GM18505 (cell line): ENCODE measurements at regions not wholly inside any gene's neighbourhood (a gene's known extent, or its start where the extent isn't known, plus 50 kb on each side); places are given as distances from the start of the nearest gene placed in this dataset.
"Not testable (repeated sequence)": the region's sequence is repeated elsewhere in the genome, so short reads cannot be mapped to it uniquely, and the experiment has no call there.

Experiments
- ATAC-seq: cut with Tn5 transposase; IDR thresholded peaks from one replicate; pipeline ENCODE4 v1.9.1; 2021; ENCODE audit not compliant: unreplicated experiment
- POLR2A ChIP-seq: IDR thresholded peaks from 4 replicates; pipeline ENCODE4 v1.6.1; 2011; ENCODE audit warnings: borderline replicate concordance; ENCODE audit not compliant: insufficient read depth, insufficient read length; ENCODE audit errors: extremely low read depth

- ATAC-seq: no peak
- no peak for TF ChIP-seq POLR2A
These were observed 115.0 kb upstream of the SLC39A10 start for GRCh38 chr2:195542067-195542466.

GRCh38 chr2:195538937-195539336 lies 118.1 kb upstream of the SLC39A10 start:
- no peak for TF ChIP-seq POLR2A
- no peak for ATAC-seq

GRCh38 chr2:195537811-195538210 lies 119.2 kb upstream of the SLC39A10 start:
- no peak for TF ChIP-seq POLR2A
- no peak for ATAC-seq

GRCh38 chr2:195536906-195537305 lies 120.1 kb upstream of the SLC39A10 start:
- no peak for ATAC-seq
- no peak for TF ChIP-seq POLR2A

GRCh38 chr2:195535911-195536522 lies 121.0 kb upstream of the SLC39A10 start:
- peak; percentile 93 for ATAC-seq
- TF ChIP-seq POLR2A: peak; percentile 30

GRCh38 chr2:195534971-195535370 lies 122.1 kb upstream of the SLC39A10 start:
- TF ChIP-seq POLR2A: no peak
- ATAC-seq: no peak

- ATAC-seq: no peak
- TF ChIP-seq POLR2A: no peak
These were observed 123.0 kb upstream of the SLC39A10 start for GRCh38 chr2:195533771-195534642.

GRCh38 chr2:195532628-195533271 lies 124.3 kb upstream of the SLC39A10 start:
- TF ChIP-seq POLR2A: no peak
- peak; percentile 36 for ATAC-seq

- no peak for ATAC-seq
- no peak for TF ChIP-seq POLR2A
These were observed 124.8 kb upstream of the SLC39A10 start for GRCh38 chr2:195532255-195532627.

- no peak for TF ChIP-seq POLR2A
- ATAC-seq: no peak
These were observed 125.3 kb upstream of the SLC39A10 start for GRCh38 chr2:195531754-195532153.

GRCh38 chr2:195523242-195523641 lies 133.8 kb upstream of the SLC39A10 start:
- ATAC-seq: not testable (repeated sequence)

GRCh38 chr2:195521589-195521988 lies 135.4 kb upstream of the SLC39A10 start:
- no peak for ATAC-seq
- no peak for TF ChIP-seq POLR2A

- no peak for ATAC-seq
- no peak for TF ChIP-seq POLR2A
These were observed 136.3 kb upstream of the SLC39A10 start for GRCh38 chr2:195520671-195521155.

GRCh38 chr2:195515551-195515950 lies 141.5 kb upstream of the SLC39A10 start:
- no peak for TF ChIP-seq POLR2A
- ATAC-seq: no peak
